CD4-positive, alpha-beta T cell (primary cell): ENCODE measurements at regions not wholly inside any gene's neighbourhood (a gene's known extent, or its start where the extent isn't known, plus 50 kb on each side); places are given as distances from the start of the nearest gene placed in this dataset.

Experiments used
- ATAC-seq: fragments of 200-7000 bp; cut with Tn5 transposase; one replicate; pipeline ENCODE4 v1.10.0; 2022; ENCODE audit warnings: mild to moderate bottlenecking; ENCODE audit not compliant: poor library complexity
- CTCF ChIA-PET: fragments of 350-600 bp; sonication (Branson Sonifier 250); formaldehyde crosslinking; loops from one replicate; lab custom pipeline; 2021; ENCODE audit warnings: antibody characterized with exemption, inconsistent platforms; lab: Charles Lee
- POLR2A ChIA-PET: fragments of 350-600 bp; sonication (Branson Sonifier 250); formaldehyde crosslinking; loops from one replicate; lab custom pipeline; 2021; ENCODE audit warnings: antibody characterized with exemption, inconsistent platforms; lab: Charles Lee
- DNase-seq, 14 experiments: peaks; one replicate each; pipeline ENCODE4 v3.0.0-alpha.2; 2013 to 2020; ENCODE audit warnings: mixed read lengths in 2 of 14
- H3K27ac ChIP-seq, 2 donors: one replicate each; pipeline versions ENCODE4 v1.5.1 to v1.7.0; 2013; ENCODE audit warnings: low read length in 2 of 2, low read depth in 1 of 2, mild to moderate bottlenecking in 1 of 2
- H3K27me3 ChIP-seq, 2 experiments: 1 replicate in 1 of 2; 2 replicates in 1 of 2; pipeline versions ENCODE4 v1.6.1 to v1.7.0; 2013; ENCODE audit warnings: low read length in 2 of 2, control low read depth in 1 of 2, mild to moderate bottlenecking in 1 of 2, moderate library complexity in 1 of 2; ENCODE audit not compliant: insufficient read depth in 2 of 2, control insufficient read depth in 1 of 2
- H3K36me3 ChIP-seq: one replicate; pipeline ENCODE4 v1.6.1; 2013; ENCODE audit warnings: low read length, control low read depth; ENCODE audit not compliant: insufficient read depth
- H3K4me1 ChIP-seq: one replicate; pipeline ENCODE4 v1.6.1; 2013; ENCODE audit warnings: low read length, control low read depth; ENCODE audit not compliant: insufficient read depth
- H3K4me3 ChIP-seq: one replicate; pipeline ENCODE4 v1.5.1; 2013; ENCODE audit warnings: mild to moderate bottlenecking, low read length, moderate library complexity
- H3K9me3 ChIP-seq, 2 experiments: 1 replicate in 1 of 2; 2 replicates in 1 of 2; pipeline versions ENCODE4 v1.6.1 to v1.7.0; 2013; ENCODE audit warnings: low read length in 2 of 2, mild to moderate bottlenecking in 2 of 2, control low read depth in 1 of 2, moderate library complexity in 1 of 2; ENCODE audit not compliant: control insufficient read depth in 1 of 2, insufficient read depth in 1 of 2
- H3K27ac Mint-ChIP-seq: one replicate; pipeline ENCODE4 v1.8.0; 2020; ENCODE audit warnings: mixed read lengths
- H3K27me3 Mint-ChIP-seq: one replicate; pipeline ENCODE4 v1.8.0; 2021; ENCODE audit warnings: mixed read lengths
- H3K36me3 Mint-ChIP-seq: one replicate; pipeline ENCODE4 v1.8.0; 2021; ENCODE audit warnings: low read depth, mixed read lengths
- H3K4me1 Mint-ChIP-seq: one replicate; pipeline ENCODE4 v1.8.0; 2021; ENCODE audit warnings: low read depth, mixed read lengths
- H3K4me3 Mint-ChIP-seq: one replicate; pipeline ENCODE4 v1.8.0; 2020; ENCODE audit warnings: mild to moderate bottlenecking, mixed read lengths
- H3K9me3 Mint-ChIP-seq: one replicate; pipeline ENCODE4 v1.8.0; 2020; ENCODE audit warnings: mixed read lengths
- CTCF ChIP-seq: fragments of 200-600 bp; IDR thresholded peaks from one replicate; pipeline ENCODE4 v1.8.0; 2022; ENCODE audit warnings: antibody characterized with exemption, mild to moderate bottlenecking
- intact Hi-C, 2 experiments: fragments of 100-400 bp; cut with DNase I in 1 of 2; cut with micrococcal nuclease in 1 of 2; formaldehyde crosslinking; loops; one replicate each; pipeline versions ENCODE4 v1.15.1 to v1.9.0; 2023 to 2025; cut with DNase I, micrococcal nuclease

GRCh38 chr7:113389112-113389646, 270.8 kb upstream of the SMIM30 start:
- no peaks in the 10 kb centered on the region for H3K4me1 Mint-ChIP-seq
- no peak for ATAC-seq
- POLR2A ChIA-PET: no interaction called here

GRCh38 chr7:113383638-113384037, 265.3 kb upstream of the SMIM30 start:
- no peaks in the 10 kb centered on the region for H3K4me1 ChIP-seq
- H3K27me3 Mint-ChIP-seq: no peaks in the 10 kb centered on the region
- no peaks in the 10 kb centered on the region for H3K4me1 Mint-ChIP-seq
- ATAC-seq: no peak
- H3K9me3 Mint-ChIP-seq: peaks cover under 1% of the 10 kb centered on the region
- POLR2A ChIA-PET: no interaction called here
- no peak overlapping the region for H3K4me3 ChIP-seq
- H3K9me3 ChIP-seq: no peaks in the 10 kb centered on the region
- no peak for TF ChIP-seq CTCF
- no peak for DNase-seq
- intact Hi-C loops: no loop called here
- no peak overlapping the region for H3K27ac ChIP-seq
- no peaks in the 10 kb centered on the region for H3K36me3 ChIP-seq
- no peak overlapping the region for H3K4me3 Mint-ChIP-seq
- CTCF ChIA-PET: interaction anchor here (0.6 kb wide), 1 partner anchor 901 kb away, joined by 4 read pairs; no protein-coding TSS in a partner anchor
- H3K27ac Mint-ChIP-seq: no peak overlapping the region
- H3K27me3 ChIP-seq: no peaks in the 10 kb centered on the region
- no peaks in the 10 kb centered on the region for H3K36me3 Mint-ChIP-seq

More at GRCh38 chr7:113389112-113389646, 270.8 kb upstream of the SMIM30 start:
- H3K27ac ChIP-seq: no peak overlapping the region
- CTCF ChIA-PET: no interaction called here
- no peaks in the 10 kb centered on the region for H3K27me3 ChIP-seq
- no peaks in the 10 kb centered on the region for H3K36me3 ChIP-seq
- peaks cover 0 to 6% of the 10 kb centered on the region in 2 experiments for H3K9me3 ChIP-seq
- Mint-ChIP-seq H3K27me3 (no peaks in the 10 kb centered on the region), H3K27ac (no peak overlapping the region), H3K4me3 (no peak overlapping the region), H3K36me3 (no peaks in the 10 kb centered on the region), H3K9me3 (peaks cover 3% of the 10 kb centered on the region)
- H3K4me1 ChIP-seq: no peaks in the 10 kb centered on the region
- DNase-seq: no peak
- TF ChIP-seq CTCF: no peak
- H3K4me3 ChIP-seq: no peak overlapping the region
- intact Hi-C loops: no loop called here

GRCh38 chr7:113379746-113380145, 261.4 kb upstream of the SMIM30 start:
- TF ChIP-seq CTCF: no peak
- H3K4me1 ChIP-seq: no peaks in the 10 kb centered on the region
- no peaks in the 10 kb centered on the region for H3K36me3 Mint-ChIP-seq
- H3K36me3 ChIP-seq: no peaks in the 10 kb centered on the region
- H3K4me1 Mint-ChIP-seq: no peaks in the 10 kb centered on the region
- DNase-seq (no peak), ATAC-seq (no peak)
- H3K4me3 Mint-ChIP-seq: no peak overlapping the region
- H3K9me3 Mint-ChIP-seq: no peaks in the 10 kb centered on the region
- no peak overlapping the region for H3K27ac ChIP-seq
- POLR2A ChIA-PET: no interaction called here
- intact Hi-C loops: no loop called here
- no peak overlapping the region for H3K27ac Mint-ChIP-seq
- no peak overlapping the region for H3K4me3 ChIP-seq
- no peaks in the 10 kb centered on the region for H3K27me3 Mint-ChIP-seq
- H3K9me3 ChIP-seq: no peaks in the 10 kb centered on the region
- CTCF ChIA-PET: no interaction called here
- H3K27me3 ChIP-seq: no peaks in the 10 kb centered on the region
